Activated naive CD4-positive, alpha-beta T cell treated with anti-CD3 and anti-CD28 coated beads, Interleukin-2, amount 50 U/mL, for 16 hours (primary cell): ENCODE measurements at regions not wholly inside any gene's neighbourhood (a gene's known extent, or its start where the extent isn't known, plus 50 kb on each side); places are given as distances from the start of the nearest gene placed in this dataset.
"Not testable (repeated sequence)": the region's sequence is repeated elsewhere in the genome, so short reads cannot be mapped to it uniquely, and the experiment has no call there.

Experiments used
- DNase-seq: peaks from one replicate; pipeline ENCODE4 v3.0.0-alpha.2; 2020

DNA sequence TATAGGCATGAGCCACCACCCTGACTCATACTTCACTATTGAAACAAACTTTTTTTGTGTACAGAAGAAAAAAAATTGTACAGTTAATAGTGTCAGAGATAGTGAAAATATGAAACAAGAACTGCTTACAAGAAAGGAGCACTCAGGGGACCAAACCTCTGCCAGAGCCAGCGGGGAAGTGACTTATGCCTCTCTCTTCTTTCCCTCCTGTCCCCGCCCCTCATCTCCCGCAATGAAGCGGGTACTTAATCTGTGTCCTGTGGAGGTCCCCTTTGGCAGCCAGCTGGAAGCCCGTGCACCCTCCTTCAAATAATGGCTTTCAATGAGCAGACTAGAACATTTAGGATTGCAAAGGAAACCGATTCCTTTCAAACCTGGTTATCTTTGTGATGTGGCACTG lies 51.5 kb downstream of the PPIAL4A start:
- peak; percentile 16 for DNase-seq

GRCh38 chr1:120941836-120942217 lies 52.3 kb downstream of the PPIAL4A start:
- DNase-seq, result not testable (repeated sequence)

DNA sequence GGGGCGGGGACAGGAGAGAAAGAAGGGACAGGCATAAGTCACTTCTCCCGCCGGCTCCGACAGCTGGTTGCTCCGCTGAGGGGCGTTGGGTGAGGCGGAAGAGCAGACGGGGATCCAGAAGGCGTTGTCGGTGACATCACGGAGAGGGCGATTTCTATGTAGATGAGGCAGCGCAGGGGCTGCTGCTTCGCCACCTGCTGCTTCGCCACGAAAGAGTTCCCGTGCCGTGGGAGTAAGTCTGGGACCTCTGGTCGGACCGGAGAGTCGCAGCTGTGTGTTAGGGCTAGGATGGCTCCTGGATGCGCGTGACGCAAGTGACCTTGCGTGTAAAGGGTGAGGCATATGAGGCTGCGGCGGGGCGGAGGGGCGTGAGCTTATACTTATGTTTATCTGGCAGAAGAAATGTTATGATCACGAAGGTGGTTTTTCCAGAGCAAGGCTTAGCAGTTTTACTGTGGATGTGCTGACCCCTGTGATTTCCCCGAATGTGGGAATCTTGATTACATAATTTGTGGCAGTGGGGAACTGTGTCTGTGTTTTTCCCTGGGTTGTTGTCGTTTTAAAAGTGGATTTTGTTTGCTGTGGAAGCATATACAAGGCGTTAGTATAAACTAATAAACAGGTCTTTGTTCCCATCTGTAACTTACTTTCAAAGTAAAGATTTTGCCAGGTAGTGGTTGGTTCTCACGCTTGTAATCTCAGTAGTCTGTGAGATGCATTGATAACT lies 52.8 kb downstream of the PPIAL4A start:
- peak; percentile 75 for DNase-seq

DNA sequence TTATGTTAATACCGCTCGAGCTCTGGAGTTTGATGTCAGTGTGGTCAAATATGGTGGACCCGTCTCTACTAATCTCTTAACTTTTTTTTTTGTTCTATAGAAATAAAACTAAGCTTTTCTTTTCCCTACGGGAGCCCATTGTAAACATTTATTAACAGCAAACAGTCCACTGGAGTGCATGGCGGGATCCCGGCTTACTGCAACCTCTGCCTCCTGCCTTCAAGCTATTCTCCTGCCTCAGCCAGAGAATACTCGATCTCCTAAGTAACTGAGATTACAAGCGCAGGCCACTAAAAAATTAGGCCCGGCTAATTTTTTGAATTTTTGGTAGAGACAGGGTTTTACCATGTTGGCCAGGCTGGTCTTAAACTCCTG lies 53.4 kb downstream of the PPIAL4A start:
- DNase-seq, result not testable (repeated sequence)

GRCh38 chr1:120944691-120945090 lies 55.1 kb downstream of the PPIAL4A start:
- DNase-seq, result not testable (repeated sequence)

- not testable (repeated sequence) for DNase-seq
Measured at GRCh38 chr1:120945122-120945521, 55.6 kb downstream of the PPIAL4A start.

GRCh38 chr1:120947114-120947513 lies 57.5 kb downstream of the PPIAL4A start:
- DNase-seq, result not testable (repeated sequence)

DNA sequence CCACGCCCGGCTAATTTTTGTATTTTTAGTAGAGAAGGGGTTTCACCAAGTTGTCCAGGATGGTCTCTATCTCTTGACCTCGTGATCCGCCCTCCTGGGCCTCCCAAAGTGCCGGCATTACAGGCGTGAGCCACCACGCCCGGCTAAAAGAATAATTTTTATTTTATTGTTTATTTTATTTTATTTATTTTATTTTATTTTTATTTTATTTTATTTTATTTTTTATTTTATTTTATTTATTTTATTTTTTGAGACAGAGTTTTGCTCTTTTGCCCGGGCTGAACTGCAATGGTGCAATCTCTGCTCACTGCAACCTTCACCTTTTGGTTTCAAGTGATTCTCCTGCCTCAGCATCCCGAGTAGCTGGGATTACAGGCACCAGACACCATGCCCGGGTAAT lies 60.2 kb downstream of the PPIAL4A start:
- not testable (repeated sequence) for DNase-seq

DNA sequence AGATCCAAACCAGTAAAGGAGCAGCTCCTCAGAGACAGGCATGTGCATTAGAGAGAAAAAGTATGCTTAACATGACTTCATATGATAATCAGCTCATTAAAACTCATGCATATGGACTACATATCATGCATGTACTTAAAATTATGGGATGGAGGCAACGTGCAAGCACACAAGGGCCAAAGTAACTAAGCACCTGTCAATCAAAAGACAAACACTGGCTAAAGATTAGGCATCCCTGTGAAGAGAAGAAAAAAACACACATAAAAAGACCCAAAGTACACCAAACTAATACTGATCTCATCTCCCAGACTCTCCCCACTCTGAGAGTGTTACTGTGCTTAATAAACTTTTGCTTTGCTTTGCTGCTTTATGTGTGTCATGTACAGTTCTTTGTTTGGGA lies 61.1 kb downstream of the PPIAL4A start:
- DNase-seq, result not testable (repeated sequence)

DNA sequence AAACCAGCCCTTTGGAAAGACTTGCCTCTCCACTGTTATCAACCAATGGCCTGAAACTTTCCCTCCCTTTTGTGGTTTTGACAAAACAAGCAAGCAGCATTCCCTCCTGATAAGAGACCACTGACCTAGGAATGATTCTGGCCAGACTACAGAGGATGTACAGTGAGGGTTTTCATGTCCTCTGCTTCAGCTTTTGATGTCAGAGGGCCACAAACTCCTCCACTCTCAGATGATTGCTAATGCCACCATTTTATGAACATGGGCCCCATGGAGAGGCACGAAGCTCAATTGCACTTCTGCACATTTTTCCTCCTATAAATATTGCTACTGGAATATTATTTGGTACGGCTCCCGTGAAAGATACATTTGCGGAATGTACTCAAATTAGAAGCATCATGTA lies 61.5 kb downstream of the PPIAL4A start:
- DNase-seq, result not testable (repeated sequence)

DNA sequence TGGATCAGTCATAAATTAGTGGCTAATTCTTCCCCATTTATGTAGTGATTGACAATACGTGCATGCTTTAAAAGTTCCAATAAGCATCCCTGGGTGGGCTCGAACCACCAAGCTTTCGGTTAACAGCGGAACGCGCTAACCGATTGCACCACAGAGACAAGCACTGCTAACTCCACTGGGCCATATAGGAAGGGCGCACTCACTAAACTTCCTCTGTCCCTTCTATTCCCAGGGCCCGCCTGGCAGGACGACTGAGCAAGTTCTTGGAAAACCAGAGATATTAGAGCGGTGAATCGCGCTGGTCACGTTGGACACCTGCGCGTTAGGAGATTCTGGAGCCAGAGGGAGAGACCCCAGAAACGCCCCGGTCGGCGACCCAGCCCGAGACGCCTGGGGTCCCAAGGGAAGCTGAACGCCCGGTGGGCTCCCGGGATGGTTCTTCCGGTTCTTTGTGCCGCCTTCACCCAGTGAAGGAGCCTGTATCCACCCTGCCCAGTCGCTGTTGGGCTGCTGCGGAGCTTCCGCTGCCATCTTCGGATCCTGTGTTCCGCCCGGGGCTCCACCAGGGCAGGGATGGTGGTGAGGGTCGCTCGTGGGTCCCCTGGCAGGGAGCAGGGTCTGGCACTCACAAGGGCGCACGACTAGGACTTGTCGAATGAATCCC lies 62.8 kb downstream of the PPIAL4A start:
- DNase-seq, result not testable (repeated sequence)

DNA sequence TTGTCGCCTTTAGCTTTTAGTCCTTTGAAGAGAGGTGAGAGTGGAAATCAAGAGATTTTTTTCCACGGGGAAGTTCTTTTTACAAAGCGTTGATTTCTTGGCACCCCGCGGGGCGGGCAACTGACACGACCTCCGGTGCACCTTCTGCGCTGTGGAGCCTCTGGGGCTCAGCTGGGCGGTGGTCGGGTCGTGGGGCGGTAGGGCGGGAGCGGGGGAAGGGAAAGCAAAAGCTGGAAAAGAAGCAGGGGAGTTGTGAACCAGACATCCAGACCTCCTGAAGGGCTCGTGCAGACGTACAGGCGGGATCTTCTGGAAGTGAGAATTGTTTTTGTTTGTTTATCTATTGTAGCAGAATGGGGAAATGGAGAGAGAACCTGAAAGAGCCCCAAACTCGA lies 63.3 kb downstream of the PPIAL4A start:
- DNase-seq, result not testable (repeated sequence)

DNA sequence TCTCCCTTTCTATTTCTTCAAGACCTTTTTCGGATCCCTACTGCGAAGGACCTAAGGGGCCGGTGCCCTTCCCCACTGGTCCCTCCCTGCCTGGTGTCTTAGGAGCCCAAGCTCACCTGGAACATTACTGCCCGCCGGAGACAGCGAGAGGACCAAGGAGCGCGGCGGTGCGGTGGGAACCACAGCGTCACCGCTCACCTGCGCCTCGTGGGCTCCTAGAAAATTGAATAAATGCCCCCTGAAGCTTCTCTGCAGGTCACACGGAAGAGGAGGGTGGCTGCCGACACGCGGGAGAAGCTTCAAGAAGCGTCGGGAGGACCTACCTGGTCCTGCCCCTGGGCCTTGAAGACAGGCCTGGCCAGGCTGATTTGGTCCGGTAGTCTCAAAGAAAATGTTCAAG lies 65.2 kb downstream of the PPIAL4A start:
- DNase-seq, result no peak

DNA sequence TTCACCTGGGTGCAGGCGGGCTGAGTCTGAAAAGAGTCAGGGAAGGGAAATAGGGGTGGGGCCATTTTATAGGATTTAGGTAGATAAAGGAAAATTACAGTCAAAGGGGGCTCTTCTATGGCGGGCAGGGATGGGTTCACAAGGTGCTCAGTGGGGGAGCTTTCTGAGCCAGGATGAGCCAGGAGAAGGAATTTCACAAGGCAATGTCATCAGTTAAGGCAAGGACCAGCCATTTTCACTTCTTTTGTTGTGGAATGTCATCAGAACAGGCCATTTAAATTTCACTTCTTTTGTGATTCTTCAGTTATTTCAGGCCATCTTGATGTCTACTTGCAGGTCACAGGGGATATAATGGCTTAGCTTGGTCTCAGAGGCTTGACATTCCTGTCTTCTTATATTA lies 66.4 kb downstream of the PPIAL4A start:
- not testable (repeated sequence) for DNase-seq

- not testable (repeated sequence) for DNase-seq
Measured at GRCh38 chr1:120966018-120966417, 76.4 kb downstream of the PPIAL4A start.

DNA sequence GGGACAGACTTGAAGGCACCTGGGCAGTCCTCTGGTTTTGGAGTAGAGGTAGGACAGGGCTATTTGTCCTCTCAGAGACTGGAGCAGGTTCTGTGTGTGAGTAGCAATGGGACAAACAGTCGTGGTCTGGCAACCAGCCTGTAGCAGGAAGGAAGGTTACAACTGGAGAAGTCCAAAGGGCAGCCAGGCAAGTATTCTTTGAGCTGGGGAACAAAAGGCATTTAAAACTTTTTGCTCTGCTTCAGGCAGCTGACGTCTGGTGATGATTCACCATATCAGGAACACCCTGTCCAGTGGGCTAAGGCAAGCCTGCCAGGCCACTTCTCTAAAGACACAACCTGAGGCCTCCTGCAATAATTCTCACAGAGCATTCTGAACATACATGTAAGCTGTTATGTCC lies 83.3 kb downstream of the PPIAL4A start:
- not testable (repeated sequence) for DNase-seq

DNA sequence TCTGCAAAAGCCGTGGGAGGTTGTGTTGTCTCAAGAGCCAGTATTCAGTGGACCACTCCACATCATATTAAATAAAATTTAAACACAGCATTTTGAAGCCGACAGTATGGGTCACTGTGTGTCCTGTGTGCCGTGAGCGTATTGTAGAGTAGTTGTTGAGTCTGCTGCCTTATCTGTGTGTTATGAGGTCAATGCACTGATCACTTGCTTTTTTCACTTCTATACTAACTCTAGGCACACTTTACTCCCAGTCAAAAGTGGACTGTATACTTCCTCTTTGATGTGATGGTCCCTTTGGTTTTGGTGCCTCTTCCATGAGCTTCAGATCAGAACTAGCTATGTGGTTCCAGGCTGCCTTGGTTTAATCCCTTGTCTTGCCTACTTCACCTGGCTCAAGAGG lies 84.3 kb downstream of the PPIAL4A start:
- not testable (repeated sequence) for DNase-seq

DNA sequence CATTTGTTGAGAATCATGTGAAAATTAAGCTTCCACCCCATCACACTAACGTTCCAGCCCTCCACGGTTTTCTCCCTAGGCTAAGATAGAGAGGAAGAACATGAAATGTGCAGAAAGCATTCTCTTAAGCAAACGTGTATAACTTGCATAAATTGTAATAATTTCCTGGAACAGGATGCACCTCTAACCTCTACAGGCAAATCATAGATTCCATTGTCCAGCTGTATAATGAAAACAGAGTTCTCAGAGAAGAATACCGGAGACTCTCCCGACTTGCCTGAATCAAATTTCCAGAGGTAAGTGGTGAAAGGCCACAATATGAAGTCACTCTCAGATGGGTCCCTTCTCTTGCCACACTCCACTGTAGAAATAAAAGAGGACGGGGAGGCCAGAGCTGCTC lies 87.7 kb downstream of the PPIAL4A start:
- DNase-seq, result not testable (repeated sequence)

GRCh38 chr1:120981489-120982094 lies 92.0 kb downstream of the PPIAL4A start:
- DNase-seq, result not testable (repeated sequence)

DNA sequence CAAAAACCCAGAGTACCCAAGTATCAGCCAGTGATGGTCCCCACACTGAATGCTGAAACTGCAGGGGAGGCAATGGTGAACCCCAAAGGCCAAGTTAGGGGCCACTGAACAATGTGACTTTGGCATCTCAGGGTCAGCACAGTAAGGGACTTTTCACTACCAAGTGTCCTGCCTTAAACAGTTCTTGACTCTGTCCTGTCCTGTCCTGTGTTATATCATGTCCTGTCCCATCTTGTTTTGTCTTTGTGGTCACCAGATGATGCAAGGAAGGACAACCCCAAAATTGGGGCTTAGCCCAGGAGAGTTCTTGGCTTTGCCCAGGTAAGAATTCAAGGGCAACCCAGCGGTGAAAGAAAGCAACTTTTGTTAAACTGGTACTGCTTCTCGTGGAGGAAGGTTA lies 105.0 kb downstream of the PPIAL4A start:
- not testable (repeated sequence) for DNase-seq

DNA sequence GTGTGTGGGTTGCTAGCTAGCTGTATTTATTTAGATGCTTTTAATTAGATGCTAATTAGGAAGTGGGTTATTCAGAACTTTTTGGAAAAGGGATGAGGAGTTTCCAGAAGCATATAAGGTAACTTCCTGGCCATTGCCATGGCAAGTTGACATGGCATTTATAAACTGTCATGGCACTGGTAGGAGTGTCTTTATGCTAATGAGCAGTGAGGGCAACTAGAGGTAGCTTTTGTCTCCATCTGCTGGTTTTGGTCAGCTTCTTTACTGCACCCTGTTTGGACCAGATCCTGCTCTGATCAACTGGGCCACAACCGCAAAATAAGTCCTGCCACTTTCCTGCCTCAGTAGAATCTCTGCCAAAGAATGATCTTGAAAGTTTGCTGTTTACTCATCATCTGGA lies 105.5 kb downstream of the PPIAL4A start:
- DNase-seq, result not testable (repeated sequence)

- not testable (repeated sequence) for DNase-seq
Measured at GRCh38 chr1:121001090-121001726, 111.6 kb downstream of the PPIAL4A start.

- not testable (repeated sequence) for DNase-seq
Measured at GRCh38 chr1:121003230-121003629, 113.7 kb downstream of the PPIAL4A start.

DNA sequence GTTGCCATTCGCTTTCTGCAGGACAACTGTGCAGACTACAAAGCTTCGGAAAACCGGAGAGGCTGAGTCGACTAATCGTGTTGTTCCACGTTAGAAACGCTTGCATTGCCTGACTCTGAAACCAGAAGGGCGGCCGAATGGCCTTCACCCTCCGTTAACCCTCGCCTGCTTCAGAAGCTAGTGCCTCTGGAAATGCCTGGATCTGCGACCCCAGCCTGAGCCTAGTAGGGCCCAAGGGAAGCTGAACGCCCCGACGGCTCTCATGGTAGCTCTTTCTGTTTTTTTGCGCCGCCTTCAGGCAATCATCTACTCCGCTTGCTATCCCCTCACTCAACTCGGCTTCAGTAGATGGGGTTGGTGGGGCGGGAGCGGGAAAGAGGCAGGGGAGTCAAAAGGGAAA lies 117.3 kb downstream of the PPIAL4A start:
- DNase-seq, result not testable (repeated sequence)
